ENCODE measurements at regions not wholly inside any gene's neighbourhood (a gene's known extent, or its start where the extent isn't known, plus 50 kb on each side); places are given as distances from the start of the nearest gene placed in this dataset.
A peak's percentile ranks its signal among the peaks of the same experiment; 100 is the strongest.

DNA sequence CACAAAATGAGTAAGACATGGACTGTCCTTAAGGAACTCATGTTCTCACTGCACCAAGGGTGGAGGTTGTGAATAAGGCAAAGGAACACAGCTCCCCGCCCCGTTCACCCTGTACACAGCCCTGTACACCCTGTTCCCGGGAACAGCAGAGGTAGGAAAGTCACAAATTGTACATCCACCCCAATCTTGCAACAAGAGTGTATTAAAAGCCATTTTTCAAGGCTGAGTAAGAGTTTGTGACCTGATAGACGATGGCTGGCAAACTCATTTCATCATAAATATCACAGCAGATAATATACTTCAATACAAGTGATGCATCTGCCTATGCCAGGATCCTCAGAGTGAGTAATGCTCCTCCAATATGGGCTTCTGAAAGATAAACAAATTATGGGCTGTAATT is 52.5 kb upstream of the CAMK1G start:
- no peak overlapping the region for H3K4me3 Mint-ChIP-seq
- peaks cover 10% of the 10 kb centered on the region for H3K27me3 Mint-ChIP-seq (ENCODE audit: insufficient read depth)
- H3K9me3 ChIP-seq (ENCODE audit: control insufficient read depth, low read length) = no peaks in the 10 kb centered on the region
- H3K27ac Mint-ChIP-seq = no peak overlapping the region
- peaks cover 29% of the 10 kb centered on the region for H3K4me1 Mint-ChIP-seq
- H3K36me3 ChIP-seq (ENCODE audit: control insufficient read depth, insufficient read depth, low read length) = no peaks in the 10 kb centered on the region
- no peaks in the 10 kb centered on the region for H3K27me3 ChIP-seq (ENCODE audit: control insufficient read depth, insufficient read depth, low read length, poor library complexity, severe bottlenecking)
- peaks cover 10% of the 10 kb centered on the region for H3K4me1 ChIP-seq (ENCODE audit: control insufficient read depth, insufficient read depth, low read length)
- H3K4me3 ChIP-seq (ENCODE audit: low read length) = no peak overlapping the region
- TF ChIP-seq, protein P1, sequence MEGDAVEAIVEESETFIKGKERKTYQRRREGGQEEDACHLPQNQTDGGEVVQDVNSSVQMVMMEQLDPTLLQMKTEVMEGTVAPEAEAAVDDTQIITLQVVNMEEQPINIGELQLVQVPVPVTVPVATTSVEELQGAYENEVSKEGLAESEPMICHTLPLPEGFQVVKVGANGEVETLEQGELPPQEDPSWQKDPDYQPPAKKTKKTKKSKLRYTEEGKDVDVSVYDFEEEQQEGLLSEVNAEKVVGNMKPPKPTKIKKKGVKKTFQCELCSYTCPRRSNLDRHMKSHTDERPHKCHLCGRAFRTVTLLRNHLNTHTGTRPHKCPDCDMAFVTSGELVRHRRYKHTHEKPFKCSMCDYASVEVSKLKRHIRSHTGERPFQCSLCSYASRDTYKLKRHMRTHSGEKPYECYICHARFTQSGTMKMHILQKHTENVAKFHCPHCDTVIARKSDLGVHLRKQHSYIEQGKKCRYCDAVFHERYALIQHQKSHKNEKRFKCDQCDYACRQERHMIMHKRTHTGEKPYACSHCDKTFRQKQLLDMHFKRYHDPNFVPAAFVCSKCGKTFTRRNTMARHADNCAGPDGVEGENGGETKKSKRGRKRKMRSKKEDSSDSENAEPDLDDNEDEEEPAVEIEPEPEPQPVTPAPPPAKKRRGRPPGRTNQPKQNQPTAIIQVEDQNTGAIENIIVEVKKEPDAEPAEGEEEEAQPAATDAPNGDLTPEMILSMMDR (conservative IDR thresholded peaks at IDR 0.05) = no peak
- no peaks in the 10 kb centered on the region for H3K36me3 Mint-ChIP-seq (ENCODE audit: low read depth)
- 93% methylated on average over 4 of the region's 4 CpGs; no CpG with 5 or more reads in 1 of the 2 experiments for WGBS, 2 experiments (ENCODE audit: insufficient coverage in 1 of 2, insufficient read length in 1 of 2)
- no peak for DNase-seq
- no peak overlapping the region for H3K9ac ChIP-seq (ENCODE audit: extremely low read depth, low read length, poor library complexity, severe bottlenecking)
- H3K27ac ChIP-seq (ENCODE audit: low read depth, low read length) = no peak overlapping the region
- no peaks in the 10 kb centered on the region for H3K9me3 Mint-ChIP-seq

DNA sequence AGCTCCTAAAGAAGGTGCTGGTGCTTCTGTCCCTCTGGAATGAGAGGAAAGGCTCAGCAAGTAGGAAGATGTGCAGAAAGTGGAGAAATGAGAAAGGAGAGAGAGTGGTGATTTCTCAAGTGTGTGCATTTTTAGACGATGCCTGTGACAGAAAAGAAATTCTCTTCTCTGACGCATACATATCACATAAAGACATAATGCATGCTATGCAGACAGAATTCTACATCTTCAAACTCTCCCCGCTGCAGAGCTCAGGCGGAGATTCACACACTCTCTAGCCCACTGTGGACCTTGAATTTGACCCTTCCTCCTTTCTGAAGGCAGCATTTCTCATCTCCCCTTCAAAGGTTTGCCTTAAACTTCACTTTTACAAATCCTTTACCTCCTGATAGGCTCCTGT is 52.0 kb upstream of the CAMK1G start:
- peaks cover 29% of the 10 kb centered on the region for H3K4me1 Mint-ChIP-seq

More for the DNA sequence above, 52.0 kb upstream of the CAMK1G start:
- Mint-ChIP-seq H3K4me3 (no peak overlapping the region), H3K27me3 (ENCODE audit: insufficient read depth) (peaks cover 9% of the 10 kb centered on the region), H3K27ac (no peak overlapping the region), H3K36me3 (ENCODE audit: low read depth) (no peaks in the 10 kb centered on the region), H3K9me3 (no peaks in the 10 kb centered on the region)
- no peak overlapping the region for H3K4me3 ChIP-seq (ENCODE audit: low read length)
- H3K36me3 ChIP-seq (ENCODE audit: control insufficient read depth, insufficient read depth, low read length) = no peaks in the 10 kb centered on the region
- DNase-seq = peak; percentile 22
- H3K9me3 ChIP-seq (ENCODE audit: control insufficient read depth, low read length) = no peaks in the 10 kb centered on the region
- 92 to 98% methylated on average over 3 to 4 of the region's 4 CpGs for WGBS, 2 experiments (ENCODE audit: insufficient coverage in 1 of 2, insufficient read length in 1 of 2)
- TF ChIP-seq, protein P1 (conservative IDR thresholded peaks at IDR 0.05) = no peak
- H3K4me1 ChIP-seq (ENCODE audit: control insufficient read depth, insufficient read depth, low read length) = peaks cover 11% of the 10 kb centered on the region
- no peaks in the 10 kb centered on the region for H3K27me3 ChIP-seq (ENCODE audit: control insufficient read depth, insufficient read depth, low read length, poor library complexity, severe bottlenecking)
- H3K9ac ChIP-seq (ENCODE audit: extremely low read depth, low read length, poor library complexity, severe bottlenecking) = no peak overlapping the region
- H3K27ac ChIP-seq (ENCODE audit: low read depth, low read length) = no peak overlapping the region

Small RNAs in the stretch of these regions (microRNA-seq; reads per million reads assigned to microRNA genes)
- 506 reads per million, percentile 91 among the genes with 10 or more reads in this experiment for gene MIR205 (ENCODE audit: borderline microRNAs expressed)

All from endodermal cell (in vitro differentiated cells).